Activated effector memory CD4-positive, alpha-beta T cell treated with anti-CD3 and anti-CD28 coated beads, Interleukin-2, amount 50 U/mL, for 16 hours (primary cell): ENCODE measurements at regions not wholly inside any gene's neighbourhood (a gene's known extent, or its start where the extent isn't known, plus 50 kb on each side); places are given as distances from the start of the nearest gene placed in this dataset.
"Not testable (repeated sequence)": the region's sequence is repeated elsewhere in the genome, so short reads cannot be mapped to it uniquely, and the experiment has no call there.

Experiments used
- DNase-seq: peaks from one replicate; pipeline ENCODE4 v3.0.0-alpha.2; 2020

DNA sequence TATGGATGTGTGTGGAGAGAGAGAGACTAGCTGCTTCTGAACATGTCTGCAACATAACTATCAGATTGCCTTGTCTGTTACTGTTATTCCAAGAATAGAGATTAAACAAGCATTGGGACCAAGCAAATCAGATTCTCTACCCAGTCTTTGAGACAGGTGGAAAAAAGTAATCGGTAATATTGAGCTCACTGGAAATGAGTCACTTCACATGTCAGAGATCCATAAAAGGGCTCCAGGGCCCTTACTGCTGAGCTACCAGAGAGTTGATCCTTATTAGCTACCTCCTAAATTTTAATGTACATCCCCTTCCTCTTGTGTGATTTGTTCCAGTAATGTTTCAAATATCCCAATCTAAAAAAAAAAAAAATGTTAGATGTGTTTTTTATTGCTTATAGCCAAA, 2118.0 kb downstream of the PCDH9 start:
- DNase-seq: no peak

DNA sequence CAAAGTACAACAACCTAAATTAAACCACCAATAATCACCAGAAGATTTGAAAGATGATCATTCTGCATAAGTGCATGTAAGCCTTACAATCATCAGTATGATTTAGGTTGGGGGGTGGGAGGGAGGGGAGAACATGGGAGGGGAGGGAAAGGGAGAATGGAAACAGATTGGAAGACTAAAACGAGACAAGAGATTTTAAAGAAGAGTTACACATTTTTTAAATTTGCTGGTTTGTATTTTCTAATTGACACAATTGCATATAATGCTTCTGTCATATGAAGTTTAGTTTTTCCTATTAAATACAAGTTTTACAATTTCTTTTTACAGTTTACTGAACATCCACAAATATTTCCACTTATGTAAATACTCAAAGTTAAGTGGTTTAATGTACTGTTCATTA, 2118.9 kb downstream of the PCDH9 start:
- DNase-seq: no peak

DNA sequence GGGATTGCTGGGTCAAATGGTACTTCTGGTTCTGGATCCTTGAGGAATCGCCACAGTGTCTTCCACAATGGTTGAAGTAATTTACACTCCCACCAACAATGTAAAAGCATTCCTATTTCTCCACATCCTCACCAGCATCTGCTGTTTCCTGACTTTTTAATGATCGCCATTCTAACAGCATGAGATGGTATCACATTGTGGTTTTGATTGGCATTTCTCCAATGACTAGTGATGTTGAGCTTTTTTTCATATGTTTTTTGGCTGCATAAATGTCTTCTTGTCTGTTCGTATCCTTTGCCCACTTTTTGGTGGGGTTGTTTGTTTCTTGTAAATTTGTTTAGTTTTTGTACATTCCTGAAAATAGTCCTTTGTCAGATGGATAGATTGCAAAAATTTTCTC, 2125.7 kb downstream of the PCDH9 start:
- not testable (repeated sequence) for DNase-seq

DNA sequence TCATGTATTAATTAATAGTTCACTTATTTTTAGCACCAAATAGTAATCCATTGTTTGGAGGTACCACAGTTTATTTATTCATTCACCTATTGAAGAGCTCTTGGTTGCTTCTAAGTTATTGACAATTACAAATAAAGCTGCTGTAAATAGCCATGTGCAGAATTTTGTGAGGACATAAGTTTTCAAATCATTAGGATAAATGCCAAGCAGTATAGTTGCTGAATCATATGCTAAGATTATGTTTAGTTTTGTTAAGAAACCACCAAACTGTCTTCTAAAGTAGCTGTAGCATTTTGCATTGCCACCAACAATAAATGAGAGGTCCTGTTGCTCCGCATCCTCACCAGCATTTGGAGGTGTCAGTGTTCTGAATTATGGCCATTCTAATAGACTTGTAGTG, 2126.8 kb downstream of the PCDH9 start:
- no peak for DNase-seq

DNA sequence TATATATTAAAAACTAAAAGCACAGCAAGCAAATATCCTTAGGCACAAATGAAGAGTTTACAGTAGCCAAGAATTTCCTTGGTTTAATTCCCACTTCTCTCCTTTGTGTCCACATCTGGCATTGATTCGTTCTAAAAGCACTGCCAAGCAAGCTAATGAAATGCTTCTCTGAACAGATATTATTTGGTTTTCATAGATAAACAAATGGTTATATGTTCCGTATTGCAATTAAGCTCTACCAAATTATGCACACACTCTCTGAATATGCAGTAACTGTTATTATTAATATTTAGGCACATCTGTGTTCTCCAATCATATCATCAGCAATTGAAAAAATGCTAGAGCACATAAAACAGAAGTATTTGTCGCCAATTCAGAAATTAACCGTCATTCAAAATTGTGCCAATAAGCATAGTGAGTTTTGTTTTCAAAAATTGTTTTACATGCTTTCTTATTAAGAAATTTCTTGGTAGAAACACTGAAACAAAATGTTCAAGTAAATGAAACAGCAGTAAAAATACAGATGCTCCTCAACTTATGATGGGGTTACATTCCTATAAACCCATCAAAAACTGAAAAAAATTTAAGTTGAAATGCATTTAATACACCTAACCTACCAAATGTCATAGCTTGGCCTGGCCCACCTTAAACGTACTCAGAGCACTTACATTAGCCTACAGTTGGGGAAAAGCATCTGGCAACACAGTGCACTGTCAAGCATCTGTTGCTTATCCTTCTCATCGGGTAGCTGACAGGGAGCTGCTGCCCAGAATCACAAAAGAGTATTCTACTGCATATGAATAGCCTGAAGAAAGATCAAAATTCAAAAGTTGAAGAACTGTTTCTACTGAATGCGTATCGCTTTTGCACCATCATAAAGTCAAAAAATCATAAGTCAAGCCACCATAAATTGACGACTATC, 2134.7 kb downstream of the PCDH9 start:
- DNase-seq: no peak

DNA sequence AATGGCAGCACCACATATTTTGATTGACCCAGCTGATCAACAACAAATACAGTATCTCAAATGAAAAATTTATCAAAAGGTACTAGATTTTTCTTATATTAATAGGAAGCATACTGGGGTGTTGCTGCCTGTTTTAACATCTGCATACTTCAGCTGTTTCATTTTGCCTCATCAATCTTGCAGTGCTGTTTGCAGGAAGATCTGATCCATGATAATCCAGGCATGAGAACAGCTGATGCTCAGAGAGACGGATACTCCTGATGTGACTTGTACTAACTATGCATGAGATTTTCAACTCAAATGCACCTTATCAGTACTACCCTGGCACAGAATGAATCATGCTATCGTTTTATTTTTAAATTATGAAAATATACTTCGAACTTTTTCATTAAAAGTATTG, 2136.8 kb downstream of the PCDH9 start:
- no peak for DNase-seq

DNA sequence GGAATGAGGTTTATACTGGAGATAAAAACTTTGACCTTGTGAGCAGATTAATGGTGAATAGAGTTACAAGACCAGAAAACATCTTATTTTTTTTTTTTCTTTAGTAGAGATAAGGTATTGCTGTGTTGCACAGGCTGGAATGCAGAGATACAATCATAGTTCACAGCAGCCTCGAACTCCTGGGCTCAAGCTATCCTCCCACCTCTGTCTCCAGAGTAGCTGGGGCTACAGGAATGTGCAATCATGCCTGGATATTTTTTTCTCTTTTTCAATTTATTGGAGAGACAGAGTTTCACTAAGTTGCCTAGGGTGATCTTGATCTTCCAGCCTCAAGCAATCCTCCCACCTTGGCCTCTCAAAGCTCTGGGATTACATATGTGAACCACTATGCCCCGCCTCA, 2139.1 kb downstream of the PCDH9 start:
- no peak for DNase-seq

DNA sequence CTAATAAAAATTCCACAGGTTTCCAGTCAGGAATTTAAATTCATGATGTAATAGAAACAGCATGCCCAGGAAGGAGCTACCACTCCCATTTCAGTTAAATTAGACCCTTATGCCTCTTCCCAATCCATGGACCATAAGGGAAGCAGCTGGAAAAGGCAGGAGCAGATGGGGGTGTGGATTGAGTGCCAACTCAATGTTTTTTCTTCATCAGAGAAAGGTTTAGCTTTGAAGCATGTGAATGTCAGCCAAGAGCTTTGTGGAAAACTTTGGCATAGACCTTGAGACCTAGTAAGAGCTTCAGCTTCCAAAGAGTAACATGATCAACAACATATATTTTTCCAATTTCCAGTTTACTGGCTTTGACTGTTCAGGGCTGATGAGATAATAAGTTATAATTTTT, 2139.9 kb downstream of the PCDH9 start:
- DNase-seq: no peak

DNA sequence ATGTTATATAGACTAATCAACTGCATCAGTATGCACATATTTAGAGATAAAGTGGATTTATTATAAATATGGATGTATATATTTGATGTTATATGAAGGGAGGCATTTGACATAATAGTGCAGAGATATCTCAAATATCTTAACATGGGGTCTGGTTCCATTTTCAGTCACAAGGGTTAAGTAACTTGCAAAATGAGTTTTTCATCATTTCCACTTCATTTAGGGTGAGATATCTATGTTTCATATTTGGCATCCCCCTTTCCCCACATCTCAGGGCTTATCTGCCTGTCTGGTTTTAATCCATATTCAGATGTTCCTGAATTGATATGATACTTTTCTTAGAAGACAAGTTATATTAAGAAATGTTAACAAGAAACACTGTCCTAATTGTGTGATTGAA, 2141.2 kb downstream of the PCDH9 start:
- DNase-seq: no peak

DNA sequence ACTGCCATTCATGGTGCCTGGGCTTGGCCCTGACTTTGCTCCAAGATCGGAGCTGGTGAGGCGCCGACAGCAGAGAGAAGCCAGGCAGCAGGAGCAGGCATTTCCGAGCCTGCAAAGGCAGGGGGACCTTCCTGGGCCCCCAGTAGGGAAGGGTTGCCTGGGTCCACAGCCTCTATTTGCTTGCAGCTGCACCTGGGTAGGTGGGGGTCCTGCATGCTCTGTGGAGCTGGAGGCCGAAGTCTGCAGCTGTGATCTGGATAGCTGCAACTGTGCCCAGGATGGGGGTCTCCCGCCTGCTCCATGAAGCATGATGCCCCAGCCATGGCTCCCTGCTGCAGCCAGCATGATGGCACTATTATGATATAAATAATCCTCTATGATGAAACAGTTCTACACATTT, 2144.2 kb downstream of the PCDH9 start:
- DNase-seq: peak; percentile 45

DNA sequence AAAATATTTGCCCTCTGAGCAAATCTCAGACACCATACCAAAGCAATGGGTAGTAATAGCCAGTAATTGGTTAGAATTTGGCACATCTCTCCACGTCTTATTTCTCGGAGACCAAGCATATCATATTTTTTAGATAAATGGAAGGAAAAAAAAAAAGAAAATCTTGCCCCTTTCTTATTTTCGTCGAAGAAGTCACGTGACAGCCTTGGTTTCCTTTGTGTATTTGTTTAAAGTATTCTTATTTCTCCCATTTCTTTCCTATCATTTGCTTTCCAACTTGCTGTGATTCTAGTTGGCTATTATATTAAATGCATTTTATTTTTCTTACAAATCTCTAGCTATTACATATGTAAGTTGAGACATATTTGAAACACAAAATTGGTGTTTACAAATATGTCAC, 2155.9 kb downstream of the PCDH9 start:
- no peak for DNase-seq

DNA sequence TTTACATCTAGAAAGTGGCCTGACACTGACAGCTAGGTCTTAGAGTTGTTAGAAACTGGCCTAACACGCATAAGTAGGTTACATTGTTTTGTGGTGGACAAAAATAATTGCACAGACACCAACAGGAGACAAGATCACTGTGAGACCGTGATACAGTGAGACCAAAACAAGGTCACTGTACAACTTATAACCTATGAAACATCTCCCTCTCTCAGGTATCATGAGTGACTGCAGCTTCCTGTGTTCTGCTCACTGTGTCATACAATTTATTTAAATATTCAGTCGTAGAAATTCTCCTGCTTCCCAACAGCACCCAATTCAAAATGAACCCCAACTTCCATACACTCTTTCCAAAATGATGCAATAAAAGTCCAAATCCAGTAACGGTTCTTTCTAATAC, 2165.2 kb downstream of the PCDH9 start:
- no peak for DNase-seq

DNA sequence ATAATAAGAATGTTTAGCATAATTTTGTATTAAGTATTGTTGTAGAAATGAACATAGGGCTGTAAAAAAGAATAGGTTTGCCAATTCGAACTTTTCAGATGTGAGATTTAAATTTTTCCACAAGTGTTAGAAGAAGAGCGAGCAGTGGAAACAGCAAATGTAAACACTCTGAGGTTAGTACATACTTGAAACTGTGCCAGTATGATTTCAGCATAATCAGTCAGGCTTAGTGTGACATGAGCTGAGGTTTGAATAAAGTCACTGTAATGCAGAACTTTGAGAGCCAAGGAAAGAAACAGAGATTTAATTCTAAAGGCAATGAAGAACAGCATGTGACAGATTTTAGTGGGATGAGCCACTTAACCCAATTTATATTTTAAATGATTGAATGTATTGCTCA, 2166.4 kb downstream of the PCDH9 start:
- no peak for DNase-seq

DNA sequence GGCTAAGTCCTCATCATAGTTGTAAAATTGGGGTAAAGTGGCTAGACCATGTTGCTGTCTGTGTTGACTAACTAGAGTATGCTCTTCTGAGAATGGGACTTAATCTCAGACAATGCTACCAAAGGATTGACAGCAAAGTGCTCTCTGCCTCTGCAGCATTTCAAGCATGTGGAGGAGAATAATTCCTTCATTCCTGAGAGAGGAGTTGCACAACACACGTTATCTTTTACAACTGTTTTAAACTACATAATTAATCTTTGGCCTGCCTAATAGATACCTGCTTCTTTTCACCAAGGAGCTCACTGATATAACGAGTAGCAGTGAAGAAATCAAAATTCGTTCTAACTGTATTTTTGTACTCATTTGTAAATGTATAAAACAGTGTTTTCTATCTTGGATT, 2172.2 kb downstream of the PCDH9 start:
- DNase-seq: no peak

DNA sequence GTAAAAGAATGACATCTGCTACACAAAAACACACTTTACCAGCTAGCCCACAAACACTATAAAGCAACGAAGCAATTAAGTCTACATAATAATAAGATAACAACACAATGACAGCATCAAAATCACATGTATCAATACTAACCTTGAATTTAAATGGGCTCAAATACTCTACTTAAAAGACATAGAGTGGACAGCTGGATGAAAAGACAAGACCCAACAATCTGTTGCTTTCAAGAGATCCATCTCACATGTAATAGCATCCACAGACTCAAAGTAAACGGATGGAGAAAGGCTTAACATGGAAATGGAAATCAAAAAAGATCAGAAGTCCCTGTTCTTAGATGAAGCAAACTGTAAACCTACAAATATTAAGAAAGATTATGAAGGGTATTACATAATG, 2175.9 kb downstream of the PCDH9 start:
- DNase-seq: no peak

DNA sequence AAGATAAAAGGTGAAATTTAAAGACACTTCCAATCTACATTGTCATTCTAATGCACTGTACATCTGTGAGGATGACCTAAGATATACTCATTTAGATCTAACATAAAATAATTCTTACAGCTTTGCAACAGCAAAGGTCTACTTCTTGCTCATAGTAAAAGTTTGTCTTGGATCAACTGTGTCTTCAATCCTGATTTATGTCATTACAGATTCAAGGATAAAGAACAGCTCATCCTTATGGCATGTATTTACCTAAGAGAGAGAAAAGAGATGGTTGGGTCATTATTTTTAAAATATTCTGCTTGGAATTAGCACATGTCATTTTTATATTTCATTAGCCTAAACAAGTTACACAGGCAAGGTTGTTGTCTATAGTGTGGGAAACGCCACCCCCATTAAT, 2193.1 kb downstream of the PCDH9 start:
- no peak for DNase-seq

DNA sequence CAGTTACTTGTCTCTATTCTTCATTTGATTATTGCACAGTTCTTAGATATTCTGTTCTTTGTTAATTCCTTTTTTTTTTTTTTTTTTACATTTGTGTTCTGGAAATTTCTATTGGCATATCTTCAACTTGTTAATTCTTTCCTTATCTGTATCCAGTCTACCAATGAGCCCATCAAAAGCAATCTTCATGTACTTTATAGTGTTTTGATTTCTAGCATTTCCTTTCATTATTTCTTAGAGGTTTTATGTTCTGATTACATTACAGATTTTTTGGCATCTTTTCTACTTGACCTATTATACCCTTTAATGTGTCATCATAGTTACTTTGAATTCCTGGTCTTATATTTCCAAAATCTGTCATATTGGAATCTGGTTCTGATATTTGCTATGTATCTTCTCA, 2194.8 kb downstream of the PCDH9 start:
- DNase-seq: no peak

DNA sequence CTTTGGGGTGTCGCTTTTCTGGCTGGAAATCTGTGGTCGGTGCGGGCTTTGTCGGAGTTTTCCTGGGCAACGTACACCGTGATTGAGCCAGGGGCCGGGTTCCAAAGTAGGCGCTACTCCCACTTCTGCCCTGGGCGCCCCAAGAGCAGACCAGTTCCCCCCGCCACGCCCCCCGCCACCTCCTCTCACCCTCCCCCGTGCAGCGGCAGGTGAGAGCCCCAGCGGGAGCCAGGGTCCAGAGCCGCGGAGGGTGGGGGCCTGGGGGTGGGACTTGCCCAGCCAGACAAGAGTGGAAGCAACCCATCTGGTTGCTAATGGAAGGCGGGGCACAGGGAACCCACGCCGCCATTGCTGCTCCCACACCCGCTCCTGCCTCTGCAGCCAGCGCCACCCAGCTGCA, 2195.9 kb downstream of the PCDH9 start:
- peak; percentile 54 for DNase-seq

DNA sequence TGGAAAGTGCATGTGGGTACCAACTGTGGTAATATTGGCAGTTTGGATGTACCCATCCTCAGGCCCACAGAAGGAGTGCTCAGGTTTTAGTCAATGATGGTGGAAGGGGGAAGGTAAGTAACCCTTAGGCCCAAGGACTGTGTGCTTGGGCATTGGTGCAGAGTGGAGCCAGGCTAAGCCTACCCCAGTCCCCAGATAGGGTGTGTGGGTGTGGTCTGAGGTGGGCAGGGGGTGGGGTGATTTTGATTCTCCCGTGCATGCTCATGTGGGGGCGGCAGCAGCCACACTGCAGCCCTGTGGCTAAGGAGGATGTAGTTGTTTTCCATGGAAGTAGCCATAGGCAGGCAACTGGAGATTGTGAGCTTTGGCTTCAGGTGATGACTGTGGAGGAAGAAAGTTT, 2197.3 kb downstream of the PCDH9 start:
- DNase-seq: no peak

DNA sequence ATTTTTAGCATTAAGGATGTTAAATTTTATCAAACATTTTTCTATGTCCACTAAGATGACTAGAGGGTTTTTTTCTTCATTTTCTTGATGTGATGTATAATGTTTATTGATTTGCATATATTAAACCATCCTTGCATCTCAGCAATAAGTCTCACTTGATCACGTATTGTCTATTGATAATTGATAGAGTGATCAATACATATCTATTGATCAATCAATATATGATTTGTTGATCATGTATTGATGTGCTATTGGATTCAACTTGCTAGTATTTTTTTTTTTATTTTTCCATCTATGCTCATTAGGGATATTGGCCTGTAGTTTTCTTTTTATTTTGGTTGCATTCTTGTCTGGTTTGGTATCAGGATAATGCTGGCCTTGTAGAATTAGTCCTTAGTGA, 2202.0 kb downstream of the PCDH9 start:
- no peak for DNase-seq

DNA sequence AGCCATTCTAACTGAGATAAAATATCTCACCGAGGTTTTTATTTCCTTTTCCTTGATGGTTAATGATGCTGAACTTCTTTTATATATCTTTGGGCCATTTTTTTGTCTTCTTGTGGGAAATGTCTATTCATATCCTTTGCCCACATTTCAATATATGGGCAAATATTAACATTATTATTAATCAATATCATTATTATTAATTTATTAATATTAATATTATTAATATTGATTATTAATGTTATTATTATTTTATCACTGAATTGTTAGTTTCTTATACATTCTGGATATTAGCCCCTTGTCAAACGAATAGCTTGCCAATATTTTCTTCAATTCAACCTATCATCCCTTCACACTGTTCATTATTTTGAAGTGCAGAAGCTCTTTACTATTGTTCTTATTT, 2203.6 kb downstream of the PCDH9 start:
- no peak for DNase-seq

DNA sequence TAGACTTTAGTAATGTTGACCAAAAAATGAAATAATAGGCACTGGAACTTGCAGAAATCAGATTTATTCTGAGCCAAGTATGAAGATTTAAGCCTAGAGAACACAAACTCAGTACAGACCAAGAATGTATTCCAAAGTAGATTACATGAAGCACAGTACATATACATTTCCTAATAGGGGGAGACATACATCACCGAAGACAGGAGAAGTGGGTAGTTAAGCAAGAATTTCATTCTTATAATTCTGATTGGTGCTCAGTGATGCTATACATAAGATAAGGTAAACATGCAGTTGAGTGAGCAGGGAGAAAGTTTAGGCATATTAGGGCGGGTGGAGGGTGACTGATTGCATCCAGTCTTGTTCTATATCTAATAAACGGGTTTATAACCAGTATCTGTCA, 2218.8 kb downstream of the PCDH9 start:
- no peak for DNase-seq

DNA sequence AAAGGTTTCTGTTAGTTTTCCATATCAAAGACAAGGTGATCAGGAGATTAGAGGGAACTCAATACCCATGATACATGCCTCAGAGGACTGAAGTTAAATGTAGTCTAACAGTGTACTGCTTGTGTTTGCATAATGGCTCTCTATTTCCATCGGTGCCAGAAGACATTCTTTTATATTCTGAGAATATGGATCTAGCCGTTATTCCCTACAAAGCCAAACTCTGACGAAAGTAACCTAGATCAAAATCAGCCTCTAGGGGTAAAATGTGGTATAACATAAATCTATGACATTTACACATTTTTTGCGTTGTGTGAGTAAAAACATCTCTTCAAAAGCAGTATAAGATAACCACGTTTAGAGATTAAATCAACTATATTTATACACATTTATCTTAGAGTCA, 2232.7 kb downstream of the PCDH9 start:
- no peak for DNase-seq

DNA sequence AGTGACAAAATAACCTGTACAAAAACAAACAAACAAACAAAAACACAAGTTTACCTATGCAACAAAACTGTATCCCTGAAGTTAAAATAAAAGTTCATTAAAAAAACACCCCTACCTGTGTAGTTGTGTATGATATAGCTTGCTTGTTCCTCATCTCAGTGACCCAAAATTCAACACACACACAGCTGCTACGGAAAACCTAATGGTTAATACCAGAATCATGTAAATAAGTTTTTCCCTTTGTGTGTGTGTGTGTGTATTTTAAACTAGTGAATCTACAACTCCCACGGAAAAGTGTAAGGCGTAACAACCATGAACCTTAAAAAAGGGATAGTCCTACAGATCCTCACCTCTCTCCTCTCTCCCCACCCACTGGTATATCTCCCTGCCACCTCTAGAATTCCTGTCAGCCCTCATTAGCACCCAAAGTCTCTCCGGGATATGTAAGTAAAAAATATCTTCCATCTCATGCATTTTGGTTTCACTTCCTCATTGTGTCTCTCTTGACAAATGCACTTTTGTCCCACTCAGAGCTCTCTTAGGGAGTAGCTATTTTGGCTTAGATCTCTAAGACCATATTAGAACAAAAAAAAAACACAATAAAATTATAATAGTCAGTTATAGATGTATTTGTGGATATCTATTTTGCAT, 2236.5 kb downstream of the PCDH9 start:
- DNase-seq: no peak

DNA sequence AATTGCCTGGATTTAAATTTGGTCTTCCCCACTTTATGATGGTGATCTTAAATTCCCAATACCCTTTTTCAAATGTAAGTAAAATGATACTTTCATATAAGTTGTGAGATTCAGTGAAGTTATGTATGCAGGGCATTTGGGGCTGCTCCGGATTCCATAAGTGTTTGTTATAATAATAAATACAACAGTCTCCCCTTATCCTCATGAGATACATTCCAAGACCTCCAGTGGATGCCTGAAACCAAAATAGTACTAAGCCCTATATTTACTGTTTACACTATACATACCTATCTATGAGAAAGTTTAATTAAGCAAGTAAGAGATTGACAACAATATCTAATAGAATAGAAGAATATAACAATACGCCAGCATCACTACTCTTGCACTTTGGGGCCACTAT, 2237.8 kb downstream of the PCDH9 start:
- no peak for DNase-seq
